GM18519 (cell line): ENCODE measurements at regions not wholly inside any gene's neighbourhood (a gene's known extent, or its start where the extent isn't known, plus 50 kb on each side); places are given as distances from the start of the nearest gene placed in this dataset.
"Not testable (repeated sequence)": the region's sequence is repeated elsewhere in the genome, so short reads cannot be mapped to it uniquely, and the experiment has no call there.

Experiments used
- ATAC-seq: cut with Tn5 transposase; IDR thresholded peaks from one replicate; pipeline ENCODE4 v1.9.1; 2021; ENCODE audit warnings: mild to moderate bottlenecking, moderate library complexity; ENCODE audit not compliant: unreplicated experiment, low FRiP score

DNA sequence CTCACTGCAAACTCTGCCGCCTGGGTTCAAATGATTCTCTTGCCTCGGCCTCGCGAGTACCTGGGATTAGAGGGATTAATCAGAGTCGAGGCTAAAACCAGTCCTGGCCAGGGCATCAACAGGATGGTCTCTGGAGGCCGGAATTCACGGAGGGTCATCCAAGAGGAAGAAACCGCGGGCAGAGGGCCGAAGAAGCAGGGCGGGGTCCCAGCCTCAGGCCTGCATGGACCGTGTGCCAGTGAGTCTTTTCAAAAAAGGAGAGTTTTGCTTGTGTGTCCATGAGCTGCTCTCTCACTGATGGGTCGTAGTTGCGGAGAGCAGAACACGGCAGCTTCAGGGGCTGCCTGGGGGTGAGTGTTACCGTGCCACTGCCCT lies 295.1 kb upstream of the ZNF337 start:
- ATAC-seq = no peak

DNA sequence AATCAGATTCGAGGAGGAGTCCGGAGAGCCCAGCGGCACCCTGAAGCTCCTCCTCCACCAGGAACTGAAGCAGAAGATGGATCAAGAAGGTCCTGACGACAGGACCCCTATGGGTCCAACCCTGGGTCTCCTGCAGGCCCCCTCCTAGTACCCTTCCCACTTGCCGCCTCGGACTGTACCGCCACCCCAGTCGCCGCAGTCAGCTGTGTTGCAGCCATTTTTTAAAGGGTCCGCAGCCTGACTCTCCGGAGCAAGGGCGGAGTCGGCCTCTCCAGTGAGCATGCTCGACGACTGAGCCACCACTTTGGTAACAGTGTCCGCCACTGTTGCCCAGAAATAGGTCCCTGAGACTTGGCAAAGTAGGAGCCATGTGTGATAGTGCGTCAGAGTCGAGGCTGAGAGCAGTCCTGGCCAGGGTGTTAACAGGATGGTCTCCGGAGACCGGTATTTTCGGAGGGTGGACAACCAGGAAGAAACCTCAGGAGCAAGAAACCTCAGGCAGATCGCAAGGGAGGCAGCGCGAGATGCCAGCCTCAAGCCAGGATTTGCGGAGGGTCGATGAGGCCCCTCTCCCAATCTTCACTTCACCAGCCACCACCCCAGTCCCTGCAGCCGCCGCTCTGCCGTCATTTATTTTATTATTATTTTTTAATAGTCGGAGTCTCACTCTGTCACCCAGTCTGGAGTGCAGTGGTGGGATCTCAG lies 294.6 kb upstream of the ZNF337 start:
- ATAC-seq = no peak

DNA sequence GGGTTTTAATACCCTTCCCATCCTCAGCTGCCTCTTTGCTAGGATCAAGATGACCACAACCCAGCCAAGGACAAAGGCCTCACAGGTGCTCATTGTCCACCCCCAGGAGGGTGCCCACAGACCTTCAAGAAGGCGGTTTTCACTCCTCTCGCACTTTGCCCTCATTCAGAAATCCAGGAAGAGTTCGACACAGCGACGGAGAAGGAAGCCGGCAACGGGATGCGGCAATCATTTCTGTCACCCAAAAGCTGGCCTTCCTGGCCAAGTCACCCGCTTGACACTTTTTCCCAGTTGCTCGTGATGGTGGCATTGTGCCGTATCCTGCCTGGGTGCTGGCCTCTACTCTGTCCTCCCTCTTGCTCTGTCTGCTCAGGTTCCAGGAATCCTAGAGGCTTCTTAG lies 293.0 kb upstream of the ZNF337 start:
- not testable (repeated sequence) for ATAC-seq

DNA sequence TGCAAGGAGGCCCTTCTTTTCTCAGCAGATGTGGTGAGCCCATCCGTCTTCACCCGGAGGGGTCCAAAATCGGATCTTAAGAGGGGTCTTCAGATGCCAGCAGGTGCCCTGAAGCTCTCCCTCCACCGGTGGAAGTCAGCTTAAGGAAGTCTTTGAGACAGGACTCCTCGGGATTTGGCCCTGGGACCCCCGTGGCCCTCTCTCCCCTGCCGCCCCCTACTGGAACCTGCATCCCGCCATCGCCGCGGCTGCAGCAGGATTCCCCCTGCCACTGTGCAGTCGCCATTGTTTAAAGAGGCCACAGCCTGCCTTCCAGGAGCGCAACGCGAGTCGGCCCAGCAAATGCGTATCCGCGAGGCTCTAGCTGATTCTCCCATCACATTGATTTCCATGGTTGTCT lies 292.5 kb upstream of the ZNF337 start:
- ATAC-seq = no peak

DNA sequence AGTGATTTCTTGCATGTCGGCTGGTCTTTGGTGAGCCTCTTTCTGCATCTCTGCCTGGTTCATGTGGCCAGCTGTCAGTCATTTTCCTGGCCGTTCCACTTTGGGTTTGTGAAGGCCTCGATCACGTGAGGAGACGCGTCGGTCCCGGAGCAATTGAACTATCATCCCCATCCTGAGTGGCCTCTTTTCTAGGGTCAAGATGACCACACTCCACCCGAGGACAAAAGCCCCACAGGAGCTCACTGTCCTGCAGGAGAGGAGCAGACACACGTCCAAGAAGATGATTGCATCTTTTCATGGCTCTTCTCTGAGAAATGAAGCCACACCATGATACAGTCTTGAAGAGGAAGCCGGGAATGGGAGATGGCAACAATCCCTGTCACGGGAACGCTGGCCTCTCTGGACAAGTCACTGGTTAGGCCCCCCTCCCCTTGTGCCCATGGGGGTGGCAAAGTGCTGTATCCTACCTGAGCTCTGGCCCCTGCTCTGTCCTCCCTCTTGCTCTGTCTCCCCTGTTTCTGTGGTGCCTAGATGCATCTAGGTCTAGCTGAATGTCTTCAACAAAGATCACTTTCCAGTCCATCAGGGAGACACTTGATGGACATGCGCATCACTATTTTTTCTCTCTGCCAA lies 291.4 kb upstream of the ZNF337 start:
- not testable (repeated sequence) for ATAC-seq

DNA sequence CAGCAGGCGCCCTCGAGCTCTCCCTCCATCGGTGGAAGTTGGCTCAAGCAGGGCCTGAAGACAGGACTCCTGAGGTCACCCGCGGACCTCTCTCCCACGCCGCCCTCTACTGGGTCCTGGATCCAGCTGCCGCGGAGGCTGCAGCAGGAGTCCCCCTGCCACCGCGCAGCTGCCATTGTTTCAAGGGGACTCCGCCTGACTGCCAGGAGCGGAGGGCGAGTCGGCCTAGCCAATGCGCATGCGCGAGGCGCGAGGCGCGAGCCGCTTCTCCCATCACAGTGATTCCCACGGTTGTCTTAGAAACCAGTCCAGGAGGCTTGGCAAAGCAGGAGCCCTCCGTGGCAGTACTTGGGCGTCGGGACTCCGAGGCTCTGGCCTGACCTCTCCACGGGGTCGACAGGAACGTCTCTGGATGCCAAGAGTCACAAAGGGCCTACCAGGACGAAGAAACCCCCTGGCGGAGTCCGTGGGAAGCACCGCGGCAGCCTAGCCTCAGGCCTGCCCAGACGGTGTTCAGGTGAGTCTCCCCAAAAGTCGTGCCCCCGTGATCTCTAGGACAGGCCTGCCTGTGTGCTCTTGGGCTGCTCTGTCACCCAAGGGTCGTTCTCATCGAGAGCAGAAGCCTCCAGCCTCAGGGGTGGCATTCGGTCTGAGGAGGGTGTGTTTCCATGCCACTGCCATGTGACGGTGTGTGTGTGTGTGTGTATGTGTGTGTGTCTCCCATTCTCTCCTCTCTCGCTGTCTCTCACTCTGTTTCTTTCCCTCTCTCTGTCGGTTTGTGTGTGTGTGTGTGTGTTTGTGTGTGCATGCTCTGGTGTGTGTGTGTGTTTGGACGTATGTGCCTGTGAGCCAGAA lies 290.6 kb upstream of the ZNF337 start:
- peak; percentile 66 for ATAC-seq

DNA sequence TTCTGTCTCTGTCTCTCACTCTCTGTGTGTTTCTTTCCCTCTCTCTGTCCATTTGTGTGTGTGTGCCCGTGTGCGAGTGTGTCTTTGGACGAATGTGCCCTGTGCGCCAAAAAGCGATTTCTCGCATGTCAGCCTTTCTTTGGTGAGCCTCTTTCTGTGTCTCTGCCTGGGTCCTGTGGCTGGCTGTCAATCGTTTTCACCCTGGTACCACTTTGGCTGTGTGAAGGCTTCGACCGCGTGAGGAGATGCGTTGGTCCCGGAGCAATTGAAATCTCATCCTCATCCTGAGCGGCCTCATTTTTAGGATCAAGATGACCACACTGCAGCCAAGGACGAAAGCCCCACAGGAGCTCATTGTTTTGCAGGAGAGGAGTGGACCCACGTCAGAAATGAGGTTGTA lies 288.9 kb upstream of the ZNF337 start:
- no peak for ATAC-seq

DNA sequence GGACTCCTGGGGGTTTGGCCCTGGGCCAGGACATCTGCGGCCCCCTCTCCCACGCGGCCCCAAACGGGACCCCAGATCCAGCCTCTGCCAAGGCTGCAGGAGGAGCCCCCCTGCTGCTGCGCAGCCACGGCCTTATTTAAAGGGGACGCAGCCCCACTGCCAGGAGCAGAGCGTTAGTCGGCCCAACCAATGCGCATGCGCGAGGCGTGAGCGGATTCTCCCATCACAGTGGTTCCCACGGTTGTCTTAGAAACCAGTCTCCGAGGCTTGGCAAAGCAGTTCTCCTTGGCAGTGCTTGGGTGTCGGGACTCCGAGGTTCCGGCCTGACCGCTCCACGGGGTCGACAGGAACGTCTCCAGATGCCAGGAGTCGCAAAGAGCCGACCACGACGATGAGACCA lies 288.3 kb upstream of the ZNF337 start:
- ATAC-seq = no peak

DNA sequence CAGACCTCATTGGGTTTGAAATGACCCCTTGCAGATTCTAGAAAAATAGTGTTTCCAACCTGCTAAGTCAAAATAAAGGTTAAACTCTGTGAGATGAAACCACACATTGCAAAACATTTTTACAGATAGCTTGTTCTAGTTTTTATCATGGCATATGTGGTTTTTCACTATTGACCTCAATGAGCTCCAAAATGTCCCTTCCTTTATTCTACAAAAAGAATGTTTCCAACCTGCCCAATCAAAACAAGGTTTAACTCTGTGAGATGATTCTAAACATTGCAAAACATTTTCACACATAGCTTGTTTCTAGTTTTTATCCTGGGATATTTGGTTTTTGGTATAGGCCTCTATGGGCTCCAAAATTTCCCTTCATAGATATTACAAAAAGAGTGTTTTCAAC lies 286.0 kb upstream of the ZNF337 start:
- not testable (repeated sequence) for ATAC-seq

DNA sequence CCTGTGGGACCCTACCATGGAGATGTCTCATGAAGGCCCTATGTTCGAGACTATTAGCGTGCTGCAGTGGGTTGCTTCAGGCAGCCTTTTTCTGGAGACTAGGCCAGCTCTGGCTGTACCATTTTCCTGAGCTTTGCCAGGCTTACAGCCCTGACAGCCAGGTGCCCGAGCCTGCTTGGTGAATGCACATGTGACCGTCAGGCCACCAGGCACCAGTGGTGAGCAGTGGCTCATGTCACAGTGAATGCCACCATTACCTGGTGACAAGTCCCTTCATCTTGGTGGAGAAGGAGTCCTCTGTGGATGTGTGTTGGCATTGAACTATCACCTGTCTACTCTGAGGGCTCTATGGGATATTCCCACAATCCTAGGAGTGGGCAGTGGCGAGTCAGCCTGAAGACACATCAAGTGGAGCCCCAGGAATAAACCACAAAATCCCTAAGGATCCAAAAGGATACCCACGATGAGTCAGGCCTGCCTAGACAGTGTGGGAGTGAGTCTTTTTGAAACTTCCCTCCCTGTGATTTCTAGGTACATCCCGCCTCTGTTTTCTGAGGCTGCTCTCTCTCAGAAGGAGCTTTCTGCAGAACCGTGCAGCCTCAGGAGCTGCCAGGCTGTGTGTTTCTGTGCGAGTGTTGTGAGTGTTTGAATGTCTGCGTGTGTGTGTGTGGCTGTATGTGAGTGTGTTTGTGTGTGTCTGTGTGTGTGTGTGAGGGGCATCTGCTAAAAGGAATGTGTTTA lies 282.0 kb upstream of the ZNF337 start:
- not testable (repeated sequence) for ATAC-seq

DNA sequence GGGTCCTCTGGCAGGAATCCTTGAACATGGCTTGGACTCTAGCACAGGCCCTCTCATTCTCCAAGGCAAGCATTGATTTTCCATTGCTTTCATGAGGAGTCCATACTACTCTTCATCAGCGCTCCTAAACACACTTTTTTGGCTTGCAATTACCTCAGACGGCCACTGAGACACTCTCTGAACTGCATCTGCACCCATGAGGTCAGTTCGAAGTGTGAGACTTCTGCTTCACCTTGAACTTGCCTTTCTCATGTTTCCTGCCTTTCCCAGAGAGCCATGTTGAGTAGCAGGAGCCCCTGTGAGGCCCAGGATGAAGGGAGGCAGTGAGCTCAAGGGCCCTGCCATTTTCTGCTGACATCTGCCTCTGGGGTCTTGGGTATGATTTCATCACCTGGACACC lies 279.2 kb upstream of the ZNF337 start:
- ATAC-seq = not testable (repeated sequence)

DNA sequence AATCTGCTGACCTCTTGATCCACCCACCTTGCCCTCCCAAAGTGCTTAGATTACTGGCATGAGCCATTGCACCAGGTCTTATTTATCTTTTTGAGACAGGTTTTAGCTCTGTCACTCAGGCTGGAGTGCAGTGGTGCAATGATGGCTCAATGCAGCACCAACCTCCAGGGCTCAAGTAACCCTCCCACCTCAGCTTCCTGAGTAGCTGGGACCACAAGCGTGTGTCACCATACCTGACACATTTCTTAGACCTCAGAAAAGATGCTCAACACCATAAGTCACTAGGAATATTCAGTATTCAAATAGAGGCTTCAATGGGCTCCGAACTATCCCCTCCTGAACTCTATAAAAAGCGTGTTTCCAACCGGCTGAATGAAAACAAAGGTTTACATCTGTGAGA lies 268.6 kb upstream of the ZNF337 start:
- ATAC-seq = not testable (repeated sequence)

DNA sequence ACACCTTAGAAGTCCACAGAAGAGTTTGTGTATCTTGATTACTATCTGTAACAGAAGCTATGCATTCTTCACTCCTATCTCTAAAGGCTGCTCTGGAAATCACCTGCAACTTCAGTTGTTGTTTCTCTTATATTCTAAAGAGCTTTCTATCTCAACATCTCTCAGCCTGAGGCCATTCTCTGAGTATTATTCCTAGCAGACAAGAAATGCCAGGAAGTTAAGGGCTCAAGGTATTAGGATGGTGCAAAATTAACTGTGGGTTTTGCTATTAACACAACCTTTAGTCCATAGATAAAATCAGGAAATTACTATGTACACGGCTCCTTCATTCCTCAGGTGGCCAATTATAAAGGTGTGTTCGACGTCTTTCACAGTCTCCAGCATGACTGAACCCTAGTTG lies 257.2 kb upstream of the ZNF337 start:
- not testable (repeated sequence) for ATAC-seq

DNA sequence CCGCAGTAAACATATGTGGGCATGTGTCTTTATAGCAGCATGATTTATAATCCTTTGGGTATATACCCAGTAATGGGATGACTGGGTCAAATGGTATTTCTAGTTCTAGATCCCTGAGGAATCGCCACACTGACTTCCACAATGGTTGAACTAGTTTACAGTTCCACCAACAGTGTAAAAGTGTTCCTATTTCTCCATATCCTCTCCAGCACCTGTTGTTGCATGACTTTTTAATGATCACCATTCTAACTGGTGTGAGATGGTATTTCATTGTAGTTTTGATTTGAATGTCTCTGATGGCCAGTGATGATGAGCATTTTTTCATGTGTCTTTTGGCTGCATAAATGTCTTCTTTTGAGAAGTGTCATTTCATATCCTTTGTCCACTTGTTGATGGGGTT lies 238.6 kb upstream of the ZNF337 start:
- ATAC-seq = not testable (repeated sequence)

DNA sequence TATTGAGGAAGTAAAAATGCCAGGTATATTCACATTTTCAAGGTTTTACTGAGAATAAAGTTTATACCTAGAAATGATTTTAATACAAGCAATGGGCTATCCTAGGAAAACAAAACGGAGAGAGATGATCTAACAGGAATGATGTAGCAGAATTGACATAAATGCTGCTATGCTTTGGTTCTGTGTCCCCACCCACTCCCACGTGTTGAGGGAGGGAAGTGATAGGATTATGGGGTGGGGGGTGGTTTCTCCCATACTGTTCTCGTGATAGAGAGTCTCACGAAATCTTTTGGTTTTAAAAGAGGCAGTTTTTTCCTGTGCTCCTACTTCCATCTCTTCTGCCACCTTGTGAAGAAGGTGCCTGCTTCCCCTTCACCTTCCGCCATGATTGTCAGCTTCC lies 236.2 kb upstream of the ZNF337 start:
- not testable (repeated sequence) for ATAC-seq

DNA sequence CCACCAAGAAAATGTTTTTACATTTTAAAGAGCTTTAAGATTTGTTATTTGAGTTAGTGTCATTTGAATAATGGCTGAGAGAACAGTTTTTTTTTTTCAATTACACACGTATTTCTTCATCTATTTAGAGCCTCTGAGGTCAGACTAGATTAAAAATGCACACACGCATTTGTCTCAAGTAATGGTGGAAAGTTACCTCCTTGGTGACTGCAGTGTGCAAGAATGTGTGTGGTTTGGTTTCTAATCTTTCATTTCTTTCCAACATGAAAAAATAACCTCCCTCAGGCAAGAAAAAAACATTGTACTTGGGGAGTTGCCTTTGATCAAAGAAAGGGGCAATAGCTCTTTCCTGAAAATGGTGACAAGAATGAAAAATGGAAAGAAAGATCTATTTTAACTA lies 235.5 kb upstream of the ZNF337 start:
- not testable (repeated sequence) for ATAC-seq

DNA sequence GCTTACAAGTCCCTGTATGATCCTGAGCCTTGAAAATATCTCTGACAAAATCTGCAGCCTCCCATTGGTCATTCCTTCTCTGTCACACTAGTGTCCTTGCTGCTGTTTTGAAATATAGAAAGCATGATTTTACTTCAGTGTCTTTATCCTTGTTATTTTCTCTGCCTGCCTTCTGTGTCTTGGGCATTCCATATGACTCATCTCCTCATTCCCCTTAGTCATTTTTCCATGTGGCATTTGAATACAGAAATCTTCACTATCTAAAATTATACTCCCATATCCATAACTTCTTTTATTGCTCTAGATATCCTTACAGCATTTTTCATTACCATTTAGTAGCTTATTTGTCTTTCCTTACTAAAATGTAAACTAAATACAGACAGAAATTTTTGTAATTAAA lies 205.7 kb upstream of the ZNF337 start:
- not testable (repeated sequence) for ATAC-seq

DNA sequence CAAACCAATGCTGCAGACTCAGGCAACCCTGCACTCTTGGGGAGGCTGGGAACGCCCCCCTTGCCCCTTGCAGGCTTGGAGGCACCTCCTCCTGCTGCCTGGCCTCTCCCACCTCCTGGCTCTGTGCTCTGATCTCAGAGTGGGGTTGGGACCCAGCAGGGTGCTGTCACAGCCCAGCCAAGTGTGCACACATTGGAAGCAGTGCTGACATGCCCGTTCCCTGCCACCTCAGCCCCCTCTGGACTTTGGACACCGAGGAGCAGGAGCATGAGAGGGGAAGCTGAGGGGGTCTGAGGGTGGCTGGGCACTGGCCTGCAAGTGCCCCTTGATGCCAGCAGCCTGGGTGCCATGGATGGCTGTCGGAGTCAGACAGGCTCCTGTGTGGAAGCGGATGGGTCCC lies 202.0 kb upstream of the ZNF337 start:
- not testable (repeated sequence) for ATAC-seq

DNA sequence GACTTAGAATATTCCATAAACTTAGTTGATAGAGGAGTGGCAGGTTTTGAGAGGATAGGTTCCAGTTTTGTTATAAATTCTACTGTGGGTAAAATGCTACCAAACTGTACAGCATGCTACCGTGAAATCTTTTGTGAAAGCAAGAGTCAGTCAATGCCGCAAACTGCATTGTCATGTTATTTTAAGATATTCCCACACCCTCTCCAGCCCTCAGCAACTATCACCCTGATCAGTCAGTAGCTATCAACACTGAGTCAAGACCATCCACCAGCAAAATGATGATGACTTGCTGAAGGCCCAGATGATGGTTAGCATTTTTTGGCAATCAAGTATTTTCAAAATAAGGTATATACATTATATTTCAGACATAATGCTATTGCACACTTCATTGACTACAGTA lies 182.4 kb upstream of the ZNF337 start:
- not testable (repeated sequence) for ATAC-seq

DNA sequence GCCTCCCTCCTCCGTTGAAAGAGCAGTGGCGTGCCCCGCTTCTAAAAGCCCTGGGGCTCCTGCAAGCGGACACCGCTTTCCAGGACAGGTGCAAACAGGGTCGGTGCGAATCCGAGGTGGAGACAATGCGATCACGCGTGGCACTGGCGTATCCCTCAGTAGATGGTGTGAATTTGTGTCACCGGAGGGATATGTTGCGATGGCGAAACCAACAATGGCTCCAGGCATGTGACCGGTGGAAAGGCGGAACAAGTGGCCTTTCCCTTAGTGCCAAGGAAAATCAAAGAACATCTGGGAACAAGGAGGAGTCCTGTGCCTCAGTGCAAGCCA lies 172.0 kb upstream of the ZNF337 start:
- not testable (repeated sequence) for ATAC-seq
